ENCODE measurements at regions not wholly inside any gene's neighbourhood (a gene's known extent, or its start where the extent isn't known, plus 50 kb on each side); places are given as distances from the start of the nearest gene placed in this dataset.
"Not testable (repeated sequence)": the region's sequence is repeated elsewhere in the genome, so short reads cannot be mapped to it uniquely, and the experiment has no call there.

- no peaks in the 10 kb centered on the region for H3K4me1 Mint-ChIP-seq
- no peak overlapping the region for H3K27ac Mint-ChIP-seq
- no peaks in the 10 kb centered on the region for H3K36me3 Mint-ChIP-seq
- DNase-seq: no peak
- peaks cover 9 to 22% (median 11%) of the 10 kb centered on the region in 7 donors for H3K9me3 Mint-ChIP-seq
- no peak for ATAC-seq (ENCODE audit: low read depth in 2 of 2)
- H3K4me3 Mint-ChIP-seq: no peak overlapping the region
- H3K27me3 Mint-ChIP-seq: no peaks in the 10 kb centered on the region
Observed at GRCh38 chr13:65353951-65354350, 1876.2 kb downstream of the PCDH9 start.

GRCh38 chr13:65353150-65353549 is 1877.0 kb downstream of the PCDH9 start:
- not testable (repeated sequence) for H3K27ac Mint-ChIP-seq; H3K27me3 Mint-ChIP-seq; H3K4me3 Mint-ChIP-seq; H3K36me3 Mint-ChIP-seq; ATAC-seq (ENCODE audit: low read depth in 2 of 2); DNase-seq; H3K4me1 Mint-ChIP-seq
- H3K9me3 Mint-ChIP-seq: peaks cover 8 to 22% (median 9%) of the 10 kb centered on the region in 7 donors

- no peaks in the 10 kb centered on the region for H3K27me3 Mint-ChIP-seq
- no peaks in the 10 kb centered on the region for H3K36me3 Mint-ChIP-seq
- DNase-seq (no peak), ATAC-seq (ENCODE audit: low read depth in 2 of 2) (no peak)
- peaks cover 0 to 15% (median 7%) of the 10 kb centered on the region in 7 donors for H3K9me3 Mint-ChIP-seq
- H3K27ac Mint-ChIP-seq: no peak overlapping the region
- no peaks in the 10 kb centered on the region for H3K4me1 Mint-ChIP-seq
- H3K4me3 Mint-ChIP-seq: no peak overlapping the region
Observed at GRCh38 chr13:65347420-65348030, 1882.6 kb downstream of the PCDH9 start.

GRCh38 chr13:65343898-65344663 is 1886.1 kb downstream of the PCDH9 start:
- Mint-ChIP-seq H3K27ac (no peak overlapping the region), H3K4me1 (no peaks in the 10 kb centered on the region), H3K36me3 (no peaks in the 10 kb centered on the region), H3K9me3 (peaks cover 0 to 15% (median 2%) of the 10 kb centered on the region in 7 donors), H3K4me3 (no peak overlapping the region), H3K27me3 (no peaks in the 10 kb centered on the region)
- DNase-seq (no peak), ATAC-seq (ENCODE audit: low read depth in 2 of 2) (no peak)

- ATAC-seq (ENCODE audit: low read depth in 2 of 2): no peak
- no peak overlapping the region for H3K27ac Mint-ChIP-seq
- H3K36me3 Mint-ChIP-seq: no peaks in the 10 kb centered on the region
- H3K27me3 Mint-ChIP-seq: no peaks in the 10 kb centered on the region
- no peak overlapping the region for H3K4me3 Mint-ChIP-seq
- H3K4me1 Mint-ChIP-seq: no peaks in the 10 kb centered on the region
- no peak for DNase-seq
- peaks cover 0 to 15% (median 2%) of the 10 kb centered on the region in 7 donors for H3K9me3 Mint-ChIP-seq
Observed at GRCh38 chr13:65342541-65343337, 1887.4 kb downstream of the PCDH9 start.

- no peaks in the 10 kb centered on the region for H3K36me3 Mint-ChIP-seq
Observed at GRCh38 chr13:65339241-65339640, 1890.9 kb downstream of the PCDH9 start.

GRCh38 chr13:65336916-65337315 is 1893.2 kb downstream of the PCDH9 start:
- H3K4me1 Mint-ChIP-seq: peaks cover 0 to 3% (median 0%) of the 10 kb centered on the region in 3 donors
- H3K27ac Mint-ChIP-seq: no peak overlapping the region
- DNase-seq (no peak), ATAC-seq (ENCODE audit: low read depth in 2 of 2) (no peak)
- H3K4me3 Mint-ChIP-seq: no peak overlapping the region
- H3K36me3 Mint-ChIP-seq: no peaks in the 10 kb centered on the region
- H3K27me3 Mint-ChIP-seq: no peaks in the 10 kb centered on the region
- peaks cover 0 to 4% (median 0%) of the 10 kb centered on the region in 7 donors for H3K9me3 Mint-ChIP-seq

More at GRCh38 chr13:65339241-65339640, 1890.9 kb downstream of the PCDH9 start:
- Mint-ChIP-seq H3K4me1 (peaks cover 0 to 3% (median 0%) of the 10 kb centered on the region in 3 donors), H3K4me3 (no peak overlapping the region), H3K9me3 (peaks cover 0 to 4% (median 0%) of the 10 kb centered on the region in 7 donors), H3K27me3 (no peaks in the 10 kb centered on the region), H3K27ac (no peak overlapping the region)
- no peak for ATAC-seq (ENCODE audit: low read depth in 2 of 2)
- no peak for DNase-seq

- Mint-ChIP-seq H3K27me3 (no peaks in the 10 kb centered on the region), H3K4me3 (no peak overlapping the region), H3K36me3 (no peaks in the 10 kb centered on the region), H3K4me1 (peaks cover 0 to 3% (median 0%) of the 10 kb centered on the region in 3 donors), H3K9me3 (peaks cover 0 to 4% (median 0%) of the 10 kb centered on the region in 7 donors), H3K27ac (no peak overlapping the region)
- DNase-seq (no peak), ATAC-seq (ENCODE audit: low read depth in 2 of 2) (no peak)
Observed at GRCh38 chr13:65336087-65336749, 1893.9 kb downstream of the PCDH9 start.

- no peaks in the 10 kb centered on the region for H3K4me1 Mint-ChIP-seq
- no peak overlapping the region for H3K4me3 Mint-ChIP-seq
- no peaks in the 10 kb centered on the region for H3K36me3 Mint-ChIP-seq
- H3K27me3 Mint-ChIP-seq: no peaks in the 10 kb centered on the region
- no peak for DNase-seq
- ATAC-seq (ENCODE audit: low read depth in 2 of 2): no peak
- H3K27ac Mint-ChIP-seq: no peak overlapping the region
- H3K9me3 Mint-ChIP-seq: peaks cover 0 to 6% (median 0%) of the 10 kb centered on the region in 7 donors
Observed at GRCh38 chr13:65330691-65331090, 1899.4 kb downstream of the PCDH9 start.

- Mint-ChIP-seq H3K9me3 (peaks cover 0 to 4% (median 0%) of the 10 kb centered on the region in 7 donors), H3K4me3 (no peak overlapping the region), H3K4me1 (no peaks in the 10 kb centered on the region), H3K27me3 (no peaks in the 10 kb centered on the region), H3K27ac (no peak overlapping the region), H3K36me3 (no peaks in the 10 kb centered on the region)
- DNase-seq (no peak), ATAC-seq (ENCODE audit: low read depth in 2 of 2) (no peak)
Observed at GRCh38 chr13:65330287-65330686, 1899.8 kb downstream of the PCDH9 start.

GRCh38 chr13:65323192-65323591 is 1906.9 kb downstream of the PCDH9 start:
- H3K27me3 Mint-ChIP-seq; H3K4me3 Mint-ChIP-seq; H3K4me1 Mint-ChIP-seq; H3K27ac Mint-ChIP-seq; H3K9me3 Mint-ChIP-seq; ATAC-seq (ENCODE audit: low read depth in 2 of 2); DNase-seq; H3K36me3 Mint-ChIP-seq: not testable (repeated sequence)

GRCh38 chr13:65321423-65321822 is 1908.7 kb downstream of the PCDH9 start:
- ATAC-seq (ENCODE audit: low read depth in 2 of 2); DNase-seq; H3K4me3 Mint-ChIP-seq; H3K4me1 Mint-ChIP-seq; H3K9me3 Mint-ChIP-seq; H3K27me3 Mint-ChIP-seq; H3K27ac Mint-ChIP-seq; H3K36me3 Mint-ChIP-seq: not testable (repeated sequence)

- Mint-ChIP-seq H3K9me3 (peaks cover 6 to 24% (median 10%) of the 10 kb centered on the region in 7 donors), H3K27me3 (no peaks in the 10 kb centered on the region), H3K4me3 (no peak overlapping the region), H3K4me1 (no peaks in the 10 kb centered on the region), H3K27ac (no peak overlapping the region), H3K36me3 (no peaks in the 10 kb centered on the region)
- ATAC-seq (ENCODE audit: low read depth in 2 of 2) (no peak), DNase-seq (no peak)
Observed at GRCh38 chr13:65314008-65314407, 1916.1 kb downstream of the PCDH9 start.
